Activated naive CD8-positive, alpha-beta T cell (primary cell): ENCODE measurements at regions not wholly inside any gene's neighbourhood (a gene's known extent, or its start where the extent isn't known, plus 50 kb on each side); places are given as distances from the start of the nearest gene placed in this dataset.
"Not testable (repeated sequence)": the region's sequence is repeated elsewhere in the genome, so short reads cannot be mapped to it uniquely, and the experiment has no call there.

Experiments used
- H3K27ac Mint-ChIP-seq: one replicate; pipeline ENCODE4 v1.8.0; 2021; ENCODE audit warnings: mixed read lengths
- H3K27me3 Mint-ChIP-seq: one replicate; pipeline ENCODE4 v1.8.0; 2021; ENCODE audit warnings: mixed read lengths
- H3K36me3 Mint-ChIP-seq: one replicate; pipeline ENCODE4 v1.8.0; 2021; ENCODE audit warnings: mixed read lengths
- H3K4me1 Mint-ChIP-seq: one replicate; pipeline ENCODE4 v1.8.0; 2021; ENCODE audit warnings: low read depth, mixed read lengths
- H3K4me3 Mint-ChIP-seq: one replicate; pipeline ENCODE4 v1.8.0; 2021; ENCODE audit warnings: mild to moderate bottlenecking, mixed read lengths
- H3K9me3 Mint-ChIP-seq: one replicate; pipeline ENCODE4 v1.8.0; 2021; ENCODE audit warnings: low read depth, mixed read lengths

GRCh38 chr15:69706353-69707097, 253.9 kb downstream of the RPLP1 start:
- Mint-ChIP-seq H3K9me3 (peaks cover 6% of the 10 kb centered on the region), H3K27ac (no peak overlapping the region), H3K27me3 (no peaks in the 10 kb centered on the region), H3K4me1 (no peaks in the 10 kb centered on the region), H3K4me3 (no peak overlapping the region), H3K36me3 (peaks cover 3% of the 10 kb centered on the region)

GRCh38 chr15:69707241-69707640, 254.6 kb downstream of the RPLP1 start:
- not testable (repeated sequence) for H3K27me3 Mint-ChIP-seq, H3K4me3 Mint-ChIP-seq, H3K4me1 Mint-ChIP-seq, H3K36me3 Mint-ChIP-seq, H3K27ac Mint-ChIP-seq, H3K9me3 Mint-ChIP-seq

GRCh38 chr15:69708436-69709122, 256.0 kb downstream of the RPLP1 start:
- H3K27ac Mint-ChIP-seq, H3K4me3 Mint-ChIP-seq, H3K27me3 Mint-ChIP-seq, H3K9me3 Mint-ChIP-seq, H3K36me3 Mint-ChIP-seq: not testable (repeated sequence)
- H3K4me1 Mint-ChIP-seq: peaks cover 11% of the 10 kb centered on the region

- no peak overlapping the region for H3K27ac Mint-ChIP-seq
- H3K36me3 Mint-ChIP-seq: peaks cover 3% of the 10 kb centered on the region
- peaks cover 10% of the 10 kb centered on the region for H3K9me3 Mint-ChIP-seq
- no peak overlapping the region for H3K4me3 Mint-ChIP-seq
- peaks cover 51% of the 10 kb centered on the region for H3K4me1 Mint-ChIP-seq
- H3K27me3 Mint-ChIP-seq: no peaks in the 10 kb centered on the region
Observed at GRCh38 chr15:69712991-69713390, 260.4 kb downstream of the RPLP1 start.

GRCh38 chr15:69713726-69714559, 261.3 kb downstream of the RPLP1 start:
- Mint-ChIP-seq H3K9me3 (peaks cover 10% of the 10 kb centered on the region), H3K4me1 (peaks cover 60% of the 10 kb centered on the region), H3K36me3 (peaks cover 3% of the 10 kb centered on the region), H3K27me3 (no peaks in the 10 kb centered on the region), H3K4me3 (peak overlapping the region; percentile 56), H3K27ac (peak overlapping the region; percentile 78)

GRCh38 chr15:69715210-69715609, 262.6 kb downstream of the RPLP1 start:
- Mint-ChIP-seq H3K36me3 (peaks cover 3% of the 10 kb centered on the region), H3K27ac (no peak overlapping the region), H3K9me3 (peaks cover 7% of the 10 kb centered on the region), H3K27me3 (no peaks in the 10 kb centered on the region), H3K4me1 (peaks cover 73% of the 10 kb centered on the region), H3K4me3 (no peak overlapping the region)

- Mint-ChIP-seq H3K27ac (no peak overlapping the region), H3K4me3 (no peak overlapping the region), H3K4me1 (peaks cover 94% of the 10 kb centered on the region), H3K27me3 (no peaks in the 10 kb centered on the region), H3K36me3 (no peaks in the 10 kb centered on the region), H3K9me3 (peaks cover 4% of the 10 kb centered on the region)
Observed at GRCh38 chr15:69718436-69718835, 265.8 kb downstream of the RPLP1 start.

- no peaks in the 10 kb centered on the region for H3K36me3 Mint-ChIP-seq
- H3K4me1 Mint-ChIP-seq: peaks cover 94% of the 10 kb centered on the region
- no peaks in the 10 kb centered on the region for H3K27me3 Mint-ChIP-seq
- peak overlapping the region; percentile 64 for H3K27ac Mint-ChIP-seq
- H3K9me3 Mint-ChIP-seq: peaks cover 4% of the 10 kb centered on the region
- H3K4me3 Mint-ChIP-seq: peak overlapping the region; percentile 55
Observed at GRCh38 chr15:69718916-69719315, 266.3 kb downstream of the RPLP1 start.

GRCh38 chr15:69719527-69720240, 267.1 kb downstream of the RPLP1 start:
- H3K27ac Mint-ChIP-seq: peak overlapping the region; percentile 62
- H3K36me3 Mint-ChIP-seq: no peaks in the 10 kb centered on the region
- peaks cover 4% of the 10 kb centered on the region for H3K9me3 Mint-ChIP-seq
- peaks cover 89% of the 10 kb centered on the region for H3K4me1 Mint-ChIP-seq
- H3K4me3 Mint-ChIP-seq: peak overlapping the region; percentile 42
- no peaks in the 10 kb centered on the region for H3K27me3 Mint-ChIP-seq

- Mint-ChIP-seq H3K4me1 (peaks cover 89% of the 10 kb centered on the region), H3K4me3 (peak overlapping the region; percentile 78), H3K27me3 (no peaks in the 10 kb centered on the region), H3K9me3 (peaks cover 4% of the 10 kb centered on the region), H3K36me3 (no peaks in the 10 kb centered on the region), H3K27ac (peak overlapping the region; percentile 48)
Observed at GRCh38 chr15:69720536-69720935, 267.9 kb downstream of the RPLP1 start.

GRCh38 chr15:69722924-69723323, 270.3 kb downstream of the RPLP1 start:
- no peaks in the 10 kb centered on the region for H3K27me3 Mint-ChIP-seq
- H3K36me3 Mint-ChIP-seq: no peaks in the 10 kb centered on the region
- no peaks in the 10 kb centered on the region for H3K9me3 Mint-ChIP-seq
- no peak overlapping the region for H3K4me3 Mint-ChIP-seq
- H3K4me1 Mint-ChIP-seq: peaks cover 71% of the 10 kb centered on the region
- H3K27ac Mint-ChIP-seq: no peak overlapping the region

- no peaks in the 10 kb centered on the region for H3K9me3 Mint-ChIP-seq
- no peaks in the 10 kb centered on the region for H3K27me3 Mint-ChIP-seq
- peaks cover 65% of the 10 kb centered on the region for H3K4me1 Mint-ChIP-seq
- no peak overlapping the region for H3K4me3 Mint-ChIP-seq
- no peak overlapping the region for H3K27ac Mint-ChIP-seq
- H3K36me3 Mint-ChIP-seq: no peaks in the 10 kb centered on the region
Observed at GRCh38 chr15:69723404-69724096, 270.9 kb downstream of the RPLP1 start.

GRCh38 chr15:69724333-69724732, 271.7 kb downstream of the RPLP1 start:
- H3K27ac Mint-ChIP-seq: no peak overlapping the region
- no peaks in the 10 kb centered on the region for H3K27me3 Mint-ChIP-seq
- no peaks in the 10 kb centered on the region for H3K9me3 Mint-ChIP-seq
- peaks cover 65% of the 10 kb centered on the region for H3K4me1 Mint-ChIP-seq
- no peak overlapping the region for H3K4me3 Mint-ChIP-seq
- H3K36me3 Mint-ChIP-seq: no peaks in the 10 kb centered on the region

GRCh38 chr15:69725275-69725674, 272.7 kb downstream of the RPLP1 start:
- Mint-ChIP-seq H3K27ac (no peak overlapping the region), H3K36me3 (no peaks in the 10 kb centered on the region), H3K9me3 (no peaks in the 10 kb centered on the region), H3K4me3 (no peak overlapping the region), H3K27me3 (no peaks in the 10 kb centered on the region), H3K4me1 (peaks cover 56% of the 10 kb centered on the region)
